ENCODE measurements at regions not wholly inside any gene's neighbourhood (a gene's known extent, or its start where the extent isn't known, plus 50 kb on each side); places are given as distances from the start of the nearest gene placed in this dataset.
"Not testable (repeated sequence)": the region's sequence is repeated elsewhere in the genome, so short reads cannot be mapped to it uniquely, and the experiment has no call there.

GRCh38 chr3:154921351-154921750 lies 158.8 kb upstream of the MME start:
- Histone ChIP-seq H3K27me3 (ENCODE audit: control insufficient read depth in 2 of 2, insufficient read depth in 2 of 2, low read length in 2 of 2) (no peaks in the 10 kb centered on the region), H3K4me3 (ENCODE audit: low read length) (no peak overlapping the region), H3K4me1 (ENCODE audit: control insufficient read depth in 2 of 2, insufficient read depth in 2 of 2, low read length in 2 of 2) (no peaks in the 10 kb centered on the region), H3K36me3 (ENCODE audit: control insufficient read depth in 2 of 3, insufficient read depth in 3 of 3, low read length in 3 of 3) (no peaks in the 10 kb centered on the region), H3K27ac (ENCODE audit: low read depth, low read length) (no peak overlapping the region), H3K9me3 (ENCODE audit: control insufficient read depth in 2 of 3, low read length in 3 of 3) (peaks cover 0 to 11% (median 0%) of the 10 kb centered on the region in 3 experiments)
- CTCF ChIA-PET: no interaction called here
- no peak overlapping the region for H3K27ac Mint-ChIP-seq
- H3K4me3 Mint-ChIP-seq: no peak overlapping the region
- no peaks in the 10 kb centered on the region for H3K36me3 Mint-ChIP-seq
- intact Hi-C loops (cut with micrococcal nuclease): no loop called here
- no peaks in the 10 kb centered on the region for H3K4me1 Mint-ChIP-seq
- no peaks in the 10 kb centered on the region for H3K27me3 Mint-ChIP-seq
- ATAC-seq (no peak), DNase-seq (no peak)
- POLR2A ChIA-PET: no interaction called here
- peaks cover 3 to 20% (median 5%) of the 10 kb centered on the region in 11 donors for H3K9me3 Mint-ChIP-seq

DNA sequence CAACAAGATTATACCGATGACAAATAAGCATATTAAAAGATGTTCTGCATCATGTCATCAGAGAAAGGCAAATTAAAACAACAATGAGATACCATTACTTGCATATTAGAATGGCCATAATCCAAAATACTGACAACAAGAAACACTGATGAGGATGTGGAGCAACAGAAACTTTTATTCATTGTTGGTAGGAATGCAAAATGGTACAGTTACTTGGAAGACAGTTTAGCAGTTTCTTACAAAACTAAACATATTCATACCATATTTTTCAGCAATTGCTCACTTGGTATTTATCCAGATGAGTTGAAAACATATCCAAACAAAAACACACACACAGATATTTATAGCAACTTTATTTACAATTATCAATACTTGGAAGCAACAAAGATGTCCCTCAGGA lies 160.9 kb upstream of the MME start:
- no peak overlapping the region for H3K4me3 ChIP-seq (ENCODE audit: low read length)
- ATAC-seq (no peak), DNase-seq (no peak)
- peaks cover 0 to 11% (median 0%) of the 10 kb centered on the region in 3 experiments for H3K9me3 ChIP-seq (ENCODE audit: control insufficient read depth in 2 of 3, low read length in 3 of 3)
- H3K27me3 ChIP-seq (ENCODE audit: control insufficient read depth in 2 of 2, insufficient read depth in 2 of 2, low read length in 2 of 2): no peaks in the 10 kb centered on the region
- H3K36me3 ChIP-seq (ENCODE audit: control insufficient read depth in 2 of 3, insufficient read depth in 3 of 3, low read length in 3 of 3): no peaks in the 10 kb centered on the region
- no peaks in the 10 kb centered on the region for H3K4me1 Mint-ChIP-seq
- H3K27me3 Mint-ChIP-seq: no peaks in the 10 kb centered on the region
- no peak overlapping the region for H3K27ac ChIP-seq (ENCODE audit: low read depth, low read length)
- intact Hi-C loops (cut with micrococcal nuclease): no loop called here
- ChIA-PET POLR2A (no interaction called here), CTCF (no interaction called here)
- H3K4me1 ChIP-seq (ENCODE audit: control insufficient read depth in 2 of 2, insufficient read depth in 2 of 2, low read length in 2 of 2): no peaks in the 10 kb centered on the region
- H3K27ac Mint-ChIP-seq: no peak overlapping the region
- H3K9me3 Mint-ChIP-seq: peaks cover 7 to 35% (median 9%) of the 10 kb centered on the region in 11 donors
- no peaks in the 10 kb centered on the region for H3K36me3 Mint-ChIP-seq
- no peak overlapping the region for H3K4me3 Mint-ChIP-seq

DNA sequence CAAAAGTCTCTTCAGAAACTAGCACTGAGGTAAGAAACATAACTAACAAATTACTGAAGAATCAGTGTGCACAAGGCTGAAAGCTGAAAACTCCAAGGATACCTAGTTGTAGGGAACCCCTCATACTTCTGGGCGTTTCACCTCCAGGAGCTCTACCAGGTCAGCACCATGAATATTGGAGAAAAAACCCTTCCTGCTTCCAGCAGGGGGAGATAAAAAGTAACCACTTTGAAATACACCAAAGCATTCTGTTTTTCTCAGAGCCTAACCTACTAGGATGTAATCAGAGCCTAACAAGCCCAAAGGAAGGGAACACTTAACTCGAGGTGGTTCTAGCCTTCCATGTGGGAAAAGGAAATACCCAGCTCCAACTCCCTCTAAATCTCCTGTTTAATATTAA lies 175.8 kb upstream of the MME start:
- Histone ChIP-seq H3K27me3 (ENCODE audit: control insufficient read depth in 2 of 2, insufficient read depth in 2 of 2, low read length in 2 of 2) (no peaks in the 10 kb centered on the region), H3K9me3 (ENCODE audit: control insufficient read depth in 2 of 3, low read length in 3 of 3) (no peaks in the 10 kb centered on the region), H3K36me3 (ENCODE audit: control insufficient read depth in 2 of 3, insufficient read depth in 3 of 3, low read length in 3 of 3) (no peaks in the 10 kb centered on the region), H3K4me1 (ENCODE audit: control insufficient read depth in 2 of 2, insufficient read depth in 2 of 2, low read length in 2 of 2) (no peaks in the 10 kb centered on the region), H3K27ac (ENCODE audit: low read depth, low read length) (no peak overlapping the region), H3K4me3 (ENCODE audit: low read length) (no peak overlapping the region)
- no peak for ATAC-seq
- no peak for DNase-seq
- no peak overlapping the region for H3K27ac Mint-ChIP-seq
- CTCF ChIA-PET: no interaction called here
- no peaks in the 10 kb centered on the region for H3K36me3 Mint-ChIP-seq
- H3K4me3 Mint-ChIP-seq: no peak overlapping the region
- POLR2A ChIA-PET: no interaction called here
- H3K9me3 Mint-ChIP-seq: peaks cover 0 to 13% (median 3%) of the 10 kb centered on the region in 11 donors
- no peaks in the 10 kb centered on the region for H3K27me3 Mint-ChIP-seq
- no peaks in the 10 kb centered on the region for H3K4me1 Mint-ChIP-seq
- intact Hi-C loops (cut with micrococcal nuclease): no loop called here

- H3K27ac Mint-ChIP-seq; H3K4me1 ChIP-seq (ENCODE audit: control insufficient read depth in 2 of 2, insufficient read depth in 2 of 2, low read length in 2 of 2); H3K9me3 Mint-ChIP-seq; intact Hi-C loops (cut with micrococcal nuclease); H3K27ac ChIP-seq (ENCODE audit: low read depth, low read length); H3K36me3 Mint-ChIP-seq; H3K4me3 ChIP-seq (ENCODE audit: low read length); H3K4me1 Mint-ChIP-seq; CTCF ChIA-PET; POLR2A ChIA-PET; H3K27me3 ChIP-seq (ENCODE audit: control insufficient read depth in 2 of 2, insufficient read depth in 2 of 2, low read length in 2 of 2); H3K9me3 ChIP-seq (ENCODE audit: control insufficient read depth in 2 of 3, low read length in 3 of 3); DNase-seq; ATAC-seq; H3K36me3 ChIP-seq (ENCODE audit: control insufficient read depth in 2 of 3, insufficient read depth in 3 of 3, low read length in 3 of 3); H3K27me3 Mint-ChIP-seq; H3K4me3 Mint-ChIP-seq: not testable (repeated sequence)
Measured at GRCh38 chr3:154902495-154902894, 177.6 kb upstream of the MME start.

DNA sequence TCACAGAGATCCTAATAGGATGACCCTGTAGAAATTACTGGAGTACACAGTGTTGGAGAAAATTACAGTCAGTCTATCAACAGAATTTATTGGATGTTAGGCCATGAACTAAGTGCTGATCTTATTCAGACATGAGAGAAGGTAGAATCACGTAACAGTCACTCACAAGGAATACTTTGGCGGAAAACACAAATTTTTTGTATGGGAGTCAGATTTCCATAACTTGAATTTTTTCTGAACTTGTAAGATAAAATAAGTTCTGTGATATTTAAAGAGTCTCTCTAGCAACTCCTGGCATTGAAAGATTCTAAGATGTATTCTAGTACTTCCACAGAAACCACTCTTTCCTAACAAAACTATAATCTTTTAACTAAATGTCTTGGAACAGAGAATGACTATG lies 178.8 kb upstream of the MME start:
- Histone ChIP-seq H3K4me3 (ENCODE audit: low read length) (no peak overlapping the region), H3K36me3 (ENCODE audit: control insufficient read depth in 2 of 3, insufficient read depth in 3 of 3, low read length in 3 of 3) (no peaks in the 10 kb centered on the region), H3K9me3 (ENCODE audit: control insufficient read depth in 2 of 3, low read length in 3 of 3) (no peaks in the 10 kb centered on the region), H3K4me1 (ENCODE audit: control insufficient read depth in 2 of 2, insufficient read depth in 2 of 2, low read length in 2 of 2) (no peaks in the 10 kb centered on the region), H3K27me3 (ENCODE audit: control insufficient read depth in 2 of 2, insufficient read depth in 2 of 2, low read length in 2 of 2) (no peaks in the 10 kb centered on the region), H3K27ac (ENCODE audit: low read depth, low read length) (no peak overlapping the region)
- ChIA-PET POLR2A (no interaction called here), CTCF (no interaction called here)
- ATAC-seq: no peak
- H3K27ac Mint-ChIP-seq: no peak overlapping the region
- peaks cover 0 to 6% (median 0%) of the 10 kb centered on the region in 11 donors for H3K9me3 Mint-ChIP-seq
- H3K4me1 Mint-ChIP-seq: no peaks in the 10 kb centered on the region
- H3K36me3 Mint-ChIP-seq: no peaks in the 10 kb centered on the region
- intact Hi-C loops (cut with micrococcal nuclease): no loop called here
- H3K27me3 Mint-ChIP-seq: no peaks in the 10 kb centered on the region
- DNase-seq: no peak
- H3K4me3 Mint-ChIP-seq: no peak overlapping the region

DNA sequence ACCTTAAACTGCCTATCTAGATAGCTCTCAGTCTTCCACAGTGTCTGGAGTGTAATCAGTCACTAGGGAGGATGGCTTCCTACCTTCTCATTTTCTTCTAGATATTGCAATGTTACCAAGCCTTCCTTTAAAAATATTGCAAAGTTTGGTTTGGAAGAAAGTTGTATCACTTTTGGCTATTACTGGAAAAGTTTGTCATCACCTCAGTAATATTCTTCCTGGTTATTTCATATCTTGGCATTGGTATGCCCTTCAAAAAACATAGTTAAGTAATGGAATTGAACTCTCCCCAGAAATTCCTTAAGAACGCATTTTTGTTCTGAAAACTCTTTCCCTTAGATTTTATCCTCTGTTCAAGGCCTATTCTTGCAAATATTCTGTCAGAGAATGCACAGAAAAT lies 179.3 kb upstream of the MME start:
- ATAC-seq: no peak
- no peaks in the 10 kb centered on the region for H3K27me3 ChIP-seq (ENCODE audit: control insufficient read depth in 2 of 2, insufficient read depth in 2 of 2, low read length in 2 of 2)
- no peak overlapping the region for H3K4me3 Mint-ChIP-seq
- no peaks in the 10 kb centered on the region for H3K27me3 Mint-ChIP-seq
- no peaks in the 10 kb centered on the region for H3K4me1 Mint-ChIP-seq
- ChIA-PET POLR2A (no interaction called here), CTCF (no interaction called here)
- H3K27ac ChIP-seq (ENCODE audit: low read depth, low read length): no peak overlapping the region
- H3K36me3 ChIP-seq (ENCODE audit: control insufficient read depth in 2 of 3, insufficient read depth in 3 of 3, low read length in 3 of 3): no peaks in the 10 kb centered on the region
- DNase-seq: no peak
- H3K9me3 Mint-ChIP-seq: peaks cover 0 to 9% (median 0%) of the 10 kb centered on the region in 11 donors
- no peak overlapping the region for H3K27ac Mint-ChIP-seq
- no peaks in the 10 kb centered on the region for H3K9me3 ChIP-seq (ENCODE audit: control insufficient read depth in 2 of 3, low read length in 3 of 3)
- no peaks in the 10 kb centered on the region for H3K4me1 ChIP-seq (ENCODE audit: control insufficient read depth in 2 of 2, insufficient read depth in 2 of 2, low read length in 2 of 2)
- intact Hi-C loops (cut with micrococcal nuclease): no loop called here
- H3K36me3 Mint-ChIP-seq: no peaks in the 10 kb centered on the region
- H3K4me3 ChIP-seq (ENCODE audit: low read length): no peak overlapping the region

- Histone ChIP-seq H3K27me3 (ENCODE audit: control insufficient read depth in 2 of 2, insufficient read depth in 2 of 2, low read length in 2 of 2) (no peaks in the 10 kb centered on the region), H3K27ac (ENCODE audit: low read depth, low read length) (no peak overlapping the region), H3K4me1 (ENCODE audit: control insufficient read depth in 2 of 2, insufficient read depth in 2 of 2, low read length in 2 of 2) (no peaks in the 10 kb centered on the region), H3K4me3 (ENCODE audit: low read length) (no peak overlapping the region), H3K9me3 (ENCODE audit: control insufficient read depth in 2 of 3, low read length in 3 of 3) (no peaks in the 10 kb centered on the region), H3K36me3 (ENCODE audit: control insufficient read depth in 2 of 3, insufficient read depth in 3 of 3, low read length in 3 of 3) (no peaks in the 10 kb centered on the region)
- Mint-ChIP-seq H3K9me3 (peaks cover 0 to 6% (median 0%) of the 10 kb centered on the region in 11 donors), H3K27me3 (no peaks in the 10 kb centered on the region), H3K36me3 (no peaks in the 10 kb centered on the region), H3K4me3 (no peak overlapping the region), H3K27ac (no peak overlapping the region), H3K4me1 (no peaks in the 10 kb centered on the region)
- ChIA-PET POLR2A (no interaction called here), CTCF (interaction anchor here (0.5 kb wide), 1 partner anchor 287 kb away, joined by 3 read pairs; no protein-coding TSS in a partner anchor)
- ATAC-seq: no peak
- no peak for DNase-seq
- intact Hi-C loops (cut with micrococcal nuclease): no loop called here
Measured at GRCh38 chr3:154898916-154899315, 181.2 kb upstream of the MME start.
